COLO668 (cell line): ENCODE measurements at regions not wholly inside any gene's neighbourhood (a gene's known extent, or its start where the extent isn't known, plus 50 kb on each side); places are given as distances from the start of the nearest gene placed in this dataset.

Source experiments
- DNase-seq: peaks from one replicate; lab custom pipeline; 2025; ENCODE audit not compliant: unreplicated experiment; lab: John Stamatoyannopoulos, UW

GRCh38 chr1:30043256-30043655 lies 680.1 kb downstream of the MATN1 start:
- DNase-seq: no peak

- no peak for DNase-seq
These were observed 680.8 kb downstream of the MATN1 start for GRCh38 chr1:30042438-30043147.

- DNase-seq: no peak
These were observed 681.5 kb downstream of the MATN1 start for GRCh38 chr1:30041741-30042437.

GRCh38 chr1:30040081-30041019 lies 683.0 kb downstream of the MATN1 start:
- DNase-seq: no peak

GRCh38 chr1:30039354-30040080 lies 683.9 kb downstream of the MATN1 start:
- no peak for DNase-seq

- no peak for DNase-seq
These were observed 685.0 kb downstream of the MATN1 start for GRCh38 chr1:30038134-30039025.

- no peak for DNase-seq
These were observed 685.9 kb downstream of the MATN1 start for GRCh38 chr1:30037251-30038118.

GRCh38 chr1:30036666-30037065 lies 686.7 kb downstream of the MATN1 start:
- DNase-seq: no peak

GRCh38 chr1:30036229-30036547 lies 687.2 kb downstream of the MATN1 start:
- DNase-seq: no peak

GRCh38 chr1:30035522-30036228 lies 687.7 kb downstream of the MATN1 start:
- DNase-seq: no peak

- no peak for DNase-seq
These were observed 688.5 kb downstream of the MATN1 start for GRCh38 chr1:30034627-30035521.

GRCh38 chr1:30034105-30034626 lies 689.2 kb downstream of the MATN1 start:
- no peak for DNase-seq

GRCh38 chr1:30033256-30034104 lies 689.9 kb downstream of the MATN1 start:
- DNase-seq: no peak

GRCh38 chr1:30032302-30032701 lies 691.1 kb downstream of the MATN1 start:
- DNase-seq: no peak

GRCh38 chr1:30029677-30030076 lies 693.7 kb downstream of the MATN1 start:
- no peak for DNase-seq

- DNase-seq: no peak
These were observed 694.4 kb downstream of the MATN1 start for GRCh38 chr1:30028939-30029338.
